Endothelial cell of umbilical vein (primary cell): ENCODE measurements at regions not wholly inside any gene's neighbourhood (a gene's known extent, or its start where the extent isn't known, plus 50 kb on each side); places are given as distances from the start of the nearest gene placed in this dataset.

Experiments used
- BruUV-seq: library from RNA; stranded (reverse); fragments of 400-500 nt; replicated peaks from 2 replicates; lab custom pipeline; 2021; lab: Mats Ljungman, UMichigan
- CTCF ChIA-PET: fragments of 300-600, 350-600 bp; sonication (Branson Sonifier 250); formaldehyde crosslinking; loops from one replicate; lab custom pipeline; 2021; ENCODE audit warnings: antibody characterized with exemption, inconsistent platforms; lab: Charles Lee
- POLR2A ChIA-PET: fragments of 300-600, 350-600 bp; sonication (Branson Sonifier 250); formaldehyde crosslinking; loops from one replicate; lab custom pipeline; 2021; ENCODE audit warnings: antibody characterized with exemption, inconsistent platforms; lab: Charles Lee
- DNase-seq: peaks from one replicate; pipeline ENCODE4 v3.0.0-alpha.2; 2011; ENCODE audit warnings: low read depth, low spot score
- FAIRE-seq: peaks from 2 replicates; lab custom pipeline; 2011; peaks lifted over from hg19 to GRCh38; lab: Jason Lieb, UNC
- H2AFZ ChIP-seq: 2 replicates; pipeline ENCODE4 v1.6.0; 2012; ENCODE audit warnings: low read depth, low read length, control low read depth, inconsistent platforms
- H3K27ac ChIP-seq: 2 replicates; pipeline ENCODE4 v1.5.1; 2011; ENCODE audit warnings: low read depth, mild to moderate bottlenecking, control low read depth, low read length, moderate library complexity; ENCODE audit not compliant: insufficient read depth
- H3K27me3 ChIP-seq, 2 experiments: 2 replicates each; pipeline versions ENCODE4 v1.6.0 to v1.6.1; 2011; ENCODE audit warnings: low read length in 2 of 2, mixed read lengths in 1 of 2; ENCODE audit not compliant: control insufficient read depth in 2 of 2, insufficient read depth in 2 of 2
- H3K36me3 ChIP-seq, 2 experiments: 2 replicates in 1 of 2; 3 replicates in 1 of 2; pipeline ENCODE4 v1.5.1; 2011; ENCODE audit warnings: low read length in 2 of 2, mild to moderate bottlenecking in 1 of 2, moderate library complexity in 1 of 2; ENCODE audit not compliant: control insufficient read depth in 2 of 2, insufficient read depth in 2 of 2; ENCODE audit errors: extremely low read depth in 1 of 2
- H3K4me1 ChIP-seq: 3 replicates; pipeline ENCODE4 v1.5.1; 2011; ENCODE audit warnings: mild to moderate bottlenecking, low read length; ENCODE audit not compliant: control insufficient read depth, insufficient read depth; ENCODE audit errors: extremely low read depth
- H3K4me2 ChIP-seq: 2 replicates; pipeline ENCODE4 v1.6.1; 2011; ENCODE audit warnings: low read length, control low read depth, mixed read lengths; ENCODE audit not compliant: insufficient read depth
- H3K4me3 ChIP-seq, 3 experiments: fragments of 200-600 bp in 1 of 3; sonication (generic), shearing (Covaris generic) in 1 of 3; replicated peaks in 1 of 3; 2 replicates each; pipeline ENCODE4 v1.5.1; 2011 to 2016; ENCODE audit warnings: control low read depth in 3 of 3, low read length in 3 of 3, mild to moderate bottlenecking in 2 of 3, inconsistent platforms in 1 of 3, low read depth in 1 of 3, moderate library complexity in 1 of 3; ENCODE audit not compliant: insufficient read depth in 1 of 3
- H3K79me2 ChIP-seq: 2 replicates; pipeline ENCODE4 v1.6.0; 2012; ENCODE audit warnings: low read length, inconsistent platforms; ENCODE audit not compliant: control insufficient read depth, insufficient read depth
- H3K9ac ChIP-seq: replicated peaks from 2 replicates; pipeline ENCODE3; 2011; ENCODE audit warnings: low read length, control low read depth; ENCODE audit not compliant: insufficient read depth; ENCODE audit errors: extremely low read depth
- H3K9me1 ChIP-seq: replicated peaks from 3 replicates; pipeline ENCODE4 v1.6.0; 2011; ENCODE audit warnings: mild to moderate bottlenecking, low read length; ENCODE audit not compliant: control insufficient read depth, insufficient read depth; ENCODE audit errors: extremely low read depth
- H3K9me3 ChIP-seq: replicated peaks from 2 replicates; pipeline ENCODE4 v1.5.1; 2012; ENCODE audit warnings: low read length, inconsistent platforms; ENCODE audit not compliant: control insufficient read depth, insufficient read depth
- H4K20me1 ChIP-seq: replicated peaks from 2 replicates; pipeline ENCODE3; 2011; ENCODE audit warnings: mild to moderate bottlenecking, low read length; ENCODE audit not compliant: control insufficient read depth, insufficient read depth; ENCODE audit errors: extremely low read depth
- CTCF ChIP-seq, 2 donors: IDR thresholded peaks; 1 replicate in 1 of 2; 2 replicates in 1 of 2; pipeline ENCODE4 v1.5.1; 2011; ENCODE audit warnings: low read length in 2 of 2, mild to moderate bottlenecking in 2 of 2, moderate library complexity in 2 of 2, control low read depth in 1 of 2, inconsistent platforms in 1 of 2, low read depth in 1 of 2; ENCODE audit not compliant: insufficient read depth in 1 of 2; ENCODE audit errors: extremely low read depth in 1 of 2
- EZH2 ChIP-seq: IDR thresholded peaks from 2 replicates; pipeline ENCODE4 v1.6.1; 2012; ENCODE audit warnings: borderline replicate concordance, low read depth, mild to moderate bottlenecking, moderate library complexity, low read length, inconsistent platforms; ENCODE audit not compliant: severe bottlenecking
- FOS ChIP-seq: IDR thresholded peaks from 2 replicates; pipeline ENCODE4 v1.6.1; 2011; ENCODE audit warnings: mild to moderate bottlenecking, low read length, moderate library complexity, borderline replicate concordance; ENCODE audit not compliant: insufficient read depth
- GATA2 ChIP-seq: IDR thresholded peaks from 2 replicates; pipeline ENCODE4 v1.7.0; 2011; ENCODE audit warnings: low read depth, mild to moderate bottlenecking, moderate library complexity, mixed read lengths, low read length; ENCODE audit not compliant: insufficient read length, insufficient read depth
- JUN ChIP-seq: IDR thresholded peaks from 2 replicates; pipeline ENCODE4 v1.6.1; 2011; ENCODE audit warnings: borderline replicate concordance, low read depth; ENCODE audit not compliant: insufficient read length, insufficient read depth
- MYC ChIP-seq: IDR thresholded peaks from one replicate; pipeline ENCODE4 v1.6.1; 2011; ENCODE audit warnings: mild to moderate bottlenecking, low read depth, low read length
- POLR2A ChIP-seq: IDR thresholded peaks from 2 replicates; pipeline ENCODE4 v1.6.1; 2012; ENCODE audit warnings: low read depth, mild to moderate bottlenecking, control low read depth, low read length
- POLR2AphosphoS5 ChIP-seq: IDR thresholded peaks from 2 replicates; pipeline ENCODE4 v1.6.1; 2012; ENCODE audit warnings: low read depth, mild to moderate bottlenecking, control low read depth, low read length, moderate library complexity; ENCODE audit not compliant: insufficient read depth
- dilution Hi-C: fragments of 300-500 bp; cut with MboI; formaldehyde crosslinking; loops from one replicate; pipeline ENCODE4 v1.15.0; 2019; ENCODE audit warnings: low sequenced_read_pairs; ENCODE audit not compliant: extremely low pct_ligation_motif_present
- intact Hi-C: fragments of 100-400 bp; cut with micrococcal nuclease; formaldehyde crosslinking; loops from one replicate; pipeline ENCODE4 v1.10.0; 2022
- TF ChIP-seq, protein P1 (sequence below): IDR thresholded peaks from 2 replicates; pipeline ENCODE4 v1.6.1; 2011; ENCODE audit not compliant: insufficient read depth, insufficient read length

- Histone ChIP-seq H3K9ac (no peak overlapping the region), H2AFZ (no peak overlapping the region), H3K9me1 (no peaks in the 10 kb centered on the region), H4K20me1 (no peaks in the 10 kb centered on the region), H3K27me3 (no peaks in the 10 kb centered on the region), H3K36me3 (no peaks in the 10 kb centered on the region), H3K4me1 (no peaks in the 10 kb centered on the region), H3K27ac (no peak overlapping the region), H3K4me3 (no peak overlapping the region), H3K9me3 (no peaks in the 10 kb centered on the region), H3K79me2 (no peaks in the 10 kb centered on the region), H3K4me2 (no peak overlapping the region)
- DNase-seq (no peak), FAIRE-seq (no peak)
- intact Hi-C loops = no loop called here
- dilution Hi-C loops = no loop called here
- TF ChIP-seq, protein P1, sequence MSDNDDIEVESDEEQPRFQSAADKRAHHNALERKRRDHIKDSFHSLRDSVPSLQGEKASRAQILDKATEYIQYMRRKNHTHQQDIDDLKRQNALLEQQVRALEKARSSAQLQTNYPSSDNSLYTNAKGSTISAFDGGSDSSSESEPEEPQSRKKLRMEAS = no peak
- TF ChIP-seq MYC (no peak), CTCF (IDR thresholded peaks at IDR 0.05; ENCODE audit: extremely low read depth in 1 of 2, insufficient read depth in 1 of 2, low read depth in 1 of 2, low read length in 2 of 2) (no peak), EZH2 (no peak), FOS (no peak), GATA2 (no peak), POLR2AphosphoS5 (no peak), POLR2A (no peak), JUN (no peak)
- POLR2A ChIA-PET = no interaction called here
- no TSS peak for BruUV-seq
- CTCF ChIA-PET = no interaction called here
Observed at GRCh38 chr15:37595426-37595970, 338.9 kb upstream of the TMCO5A start.
